AG04450 (cell line): ENCODE measurements at regions not wholly inside any gene's neighbourhood (a gene's known extent, or its start where the extent isn't known, plus 50 kb on each side); places are given as distances from the start of the nearest gene placed in this dataset.

Experiments
- CTCF ChIA-PET: fragments of 300-600, 350-600 bp; formaldehyde crosslinking; extraction: SDS; loops from one replicate; lab custom pipeline; 2022; ENCODE audit warnings: antibody characterized with exemption, inconsistent platforms; lab: Charles Lee
- POLR2A ChIA-PET: fragments of 350-600 bp; formaldehyde crosslinking; extraction: SDS; loops from one replicate; lab custom pipeline; 2021; ENCODE audit warnings: antibody characterized with exemption, inconsistent platforms; lab: Yijun Ruan, JAX
- DNase-seq: peaks from one replicate; pipeline ENCODE4 v3.0.0-alpha.2; 2011; ENCODE audit warnings: low read depth, low spot score
- H3K27ac ChIP-seq: one replicate; pipeline ENCODE4 v1.5.1; 2012; ENCODE audit warnings: low read depth, low read length, control low read depth
- H3K27me3 ChIP-seq: one replicate; pipeline ENCODE4 v1.6.0; 2012; ENCODE audit warnings: low read length; ENCODE audit not compliant: control insufficient read depth, insufficient read depth
- H3K4me3 ChIP-seq: 2 replicates; pipeline ENCODE4 v1.5.1; 2011; ENCODE audit warnings: mild to moderate bottlenecking, low read depth, low read length, control low read depth
- H3K9me3 ChIP-seq: 2 replicates; pipeline ENCODE4 v1.5.1; 2012; ENCODE audit warnings: low read length; ENCODE audit not compliant: control insufficient read depth, insufficient read depth
- CTCF ChIP-seq: IDR thresholded peaks from 2 replicates; pipeline ENCODE4 v1.5.1; 2011; ENCODE audit warnings: low read depth, low read length, control low read depth, inconsistent platforms

- Histone ChIP-seq H3K27me3 (peaks cover 4% of the 10 kb centered on the region), H3K4me3 (no peak overlapping the region), H3K27ac (no peak overlapping the region), H3K9me3 (no peaks in the 10 kb centered on the region)
- no peak for DNase-seq
- ChIA-PET POLR2A (no interaction called here), CTCF (interaction anchor here (0.5 to 4.8 kb wide), 2 partner anchors 10 to 95 kb away, joined by 3 to 18 read pairs; no protein-coding TSS in a partner anchor)
- TF ChIP-seq CTCF, result no peak
Measured at GRCh38 chr20:23255106-23255505, 95.5 kb upstream of the NXT1 start.

- peaks cover 9% of the 10 kb centered on the region for H3K27me3 ChIP-seq
- H3K4me3 ChIP-seq, result no peak overlapping the region
- ChIA-PET CTCF (interaction anchor here (1.2 to 4.8 kb wide), 2 partner anchors 10 to 204 kb away, joined by 4 to 18 read pairs; no protein-coding TSS in a partner anchor), POLR2A (no interaction called here)
- no peak for TF ChIP-seq CTCF
- DNase-seq, result no peak
- no peak overlapping the region for H3K27ac ChIP-seq
- no peaks in the 10 kb centered on the region for H3K9me3 ChIP-seq
Measured at GRCh38 chr20:23254505-23254904, 96.1 kb upstream of the NXT1 start.

GRCh38 chr20:23254034-23254433 is 96.6 kb upstream of the NXT1 start:
- ChIA-PET POLR2A (no interaction called here), CTCF (interaction anchor here (1.2 kb wide), 1 partner anchor 203 kb away, joined by 4 read pairs; no protein-coding TSS in a partner anchor)
- no peak for TF ChIP-seq CTCF

GRCh38 chr20:23253524-23253923 is 97.1 kb upstream of the NXT1 start:
- ChIA-PET POLR2A (no interaction called here), CTCF (interaction anchor here (1.2 kb wide), 1 partner anchor 203 kb away, joined by 4 read pairs; no protein-coding TSS in a partner anchor)
- no peak overlapping the region for H3K27ac ChIP-seq
- no peaks in the 10 kb centered on the region for H3K9me3 ChIP-seq
- H3K27me3 ChIP-seq, result peaks cover 13% of the 10 kb centered on the region
- H3K4me3 ChIP-seq, result no peak overlapping the region
- DNase-seq, result no peak
- TF ChIP-seq CTCF, result no peak

More at GRCh38 chr20:23254034-23254433, 96.6 kb upstream of the NXT1 start:
- no peak overlapping the region for H3K4me3 ChIP-seq
- peaks cover 12% of the 10 kb centered on the region for H3K27me3 ChIP-seq
- H3K27ac ChIP-seq, result no peak overlapping the region
- H3K9me3 ChIP-seq, result no peaks in the 10 kb centered on the region
- DNase-seq, result no peak

GRCh38 chr20:23251779-23252178 is 98.8 kb upstream of the NXT1 start:
- no peak overlapping the region for H3K4me3 ChIP-seq
- TF ChIP-seq CTCF, result no peak
- ChIA-PET POLR2A (no interaction called here), CTCF (no interaction called here)
- DNase-seq, result no peak
- H3K9me3 ChIP-seq, result no peaks in the 10 kb centered on the region
- H3K27ac ChIP-seq, result no peak overlapping the region
- H3K27me3 ChIP-seq, result peaks cover 25% of the 10 kb centered on the region
